ENCODE measurements at regions not wholly inside any gene's neighbourhood (a gene's known extent, or its start where the extent isn't known, plus 50 kb on each side); places are given as distances from the start of the nearest gene placed in this dataset.

DNA sequence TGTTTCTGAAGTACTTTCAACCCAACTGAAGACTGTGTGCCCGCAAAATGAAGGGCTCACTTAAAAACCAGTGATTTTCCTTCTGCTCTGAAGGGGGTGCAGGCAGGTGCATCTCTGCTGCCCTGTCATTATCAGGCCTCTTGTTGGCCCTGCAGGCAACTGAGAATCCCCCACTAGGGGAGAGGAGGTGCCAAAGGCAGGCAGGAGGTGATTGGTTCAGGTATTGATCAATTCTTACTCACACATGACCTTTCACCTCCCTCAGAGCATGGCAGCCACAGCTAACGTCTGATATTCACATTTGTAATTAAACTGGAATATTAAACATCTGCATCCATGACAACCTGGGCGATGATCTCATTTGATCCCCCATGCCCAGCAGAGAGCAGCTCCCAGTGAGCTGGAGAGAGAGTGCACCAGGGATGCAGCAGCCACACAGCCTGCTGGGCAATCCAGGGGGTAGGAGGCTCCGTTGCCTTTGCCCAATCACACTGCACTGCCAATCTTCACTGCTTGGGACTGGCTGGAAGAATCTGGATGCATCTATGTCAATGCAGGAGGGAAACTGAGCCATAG lies 267.9 kb upstream of the TSHZ3 start:
- no peak for TF ChIP-seq CTCF (IDR thresholded peaks at IDR 0.05)
- H3K9me3 Mint-ChIP-seq, result peaks cover 10% of the 10 kb centered on the region
- peaks cover 7% of the 10 kb centered on the region for H3K27me3 Mint-ChIP-seq (ENCODE audit: low read depth, poor library complexity)
- H3K36me3 Mint-ChIP-seq (ENCODE audit: low read depth), result no peaks in the 10 kb centered on the region
- no peaks in the 10 kb centered on the region for H3K4me1 Mint-ChIP-seq
- H3K27ac Mint-ChIP-seq, result no peak overlapping the region
- DNase-seq, result no peak
- no peak overlapping the region for H3K4me3 Mint-ChIP-seq

GRCh38 chr19:31625056-31625455 lies 275.8 kb upstream of the TSHZ3 start:
- no peak overlapping the region for H3K27ac Mint-ChIP-seq

DNA sequence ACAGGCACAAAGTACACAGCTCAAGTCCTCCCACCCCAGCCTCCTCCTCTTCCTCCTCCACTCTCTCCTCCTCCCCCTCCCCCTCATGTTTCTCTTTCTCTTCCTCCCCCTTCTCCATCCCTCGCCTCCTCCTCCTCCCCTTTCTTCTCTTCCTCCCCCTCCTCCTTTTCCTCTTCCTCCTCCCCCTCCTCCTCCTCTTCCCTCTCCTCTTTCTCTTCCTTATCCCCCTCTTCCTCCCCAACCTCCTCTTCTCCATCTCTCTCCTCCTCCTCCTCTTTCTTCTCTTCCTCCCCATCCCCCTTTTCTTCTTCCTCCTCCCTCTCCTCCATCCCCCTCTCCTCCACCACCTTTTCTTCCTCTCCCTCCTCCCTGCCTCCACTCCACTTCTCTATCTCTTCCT lies 276.3 kb upstream of the TSHZ3 start:
- Mint-ChIP-seq H3K27me3 (ENCODE audit: low read depth, poor library complexity) (peaks cover 24% of the 10 kb centered on the region), H3K36me3 (ENCODE audit: low read depth) (no peaks in the 10 kb centered on the region), H3K9me3 (peaks cover 14% of the 10 kb centered on the region), H3K27ac (no peak overlapping the region), H3K4me3 (no peak overlapping the region), H3K4me1 (peaks cover 18% of the 10 kb centered on the region)
- no peak for DNase-seq
- no peak for TF ChIP-seq CTCF (IDR thresholded peaks at IDR 0.05)

More at GRCh38 chr19:31625056-31625455, 275.8 kb upstream of the TSHZ3 start:
- DNase-seq, result no peak
- H3K27me3 Mint-ChIP-seq (ENCODE audit: low read depth, poor library complexity), result peaks cover 24% of the 10 kb centered on the region
- TF ChIP-seq CTCF (IDR thresholded peaks at IDR 0.05), result no peak
- H3K4me1 Mint-ChIP-seq, result peaks cover 18% of the 10 kb centered on the region
- H3K36me3 Mint-ChIP-seq (ENCODE audit: low read depth), result no peaks in the 10 kb centered on the region
- peaks cover 14% of the 10 kb centered on the region for H3K9me3 Mint-ChIP-seq
- no peak overlapping the region for H3K4me3 Mint-ChIP-seq

DNA sequence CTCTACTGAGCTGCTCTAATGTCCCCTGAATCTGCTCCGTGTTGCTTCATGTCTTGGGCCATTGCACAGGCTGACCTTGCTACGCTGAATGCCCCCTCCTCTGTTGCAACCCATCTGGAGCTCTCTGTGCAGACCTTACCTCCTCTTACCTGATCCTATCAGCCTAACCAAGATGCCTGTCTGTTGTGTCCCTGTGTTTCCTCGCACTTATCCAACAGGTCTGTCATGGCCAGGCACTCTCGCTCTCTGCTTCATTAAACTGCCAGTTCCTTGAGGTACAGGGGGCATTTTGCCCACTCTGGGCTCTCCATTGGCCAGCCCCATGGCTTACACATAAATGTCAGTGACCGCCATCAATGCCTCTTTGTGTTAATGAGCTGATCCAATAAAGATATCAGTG lies 277.7 kb upstream of the TSHZ3 start:
- DNase-seq, result no peak
- H3K36me3 Mint-ChIP-seq (ENCODE audit: low read depth), result no peaks in the 10 kb centered on the region
- no peak for TF ChIP-seq CTCF (IDR thresholded peaks at IDR 0.05)
- H3K27me3 Mint-ChIP-seq (ENCODE audit: low read depth, poor library complexity), result peaks cover 28% of the 10 kb centered on the region
- H3K4me3 Mint-ChIP-seq, result no peak overlapping the region
- H3K9me3 Mint-ChIP-seq, result peaks cover 6% of the 10 kb centered on the region
- H3K4me1 Mint-ChIP-seq, result peaks cover 18% of the 10 kb centered on the region
- no peak overlapping the region for H3K27ac Mint-ChIP-seq

DNA sequence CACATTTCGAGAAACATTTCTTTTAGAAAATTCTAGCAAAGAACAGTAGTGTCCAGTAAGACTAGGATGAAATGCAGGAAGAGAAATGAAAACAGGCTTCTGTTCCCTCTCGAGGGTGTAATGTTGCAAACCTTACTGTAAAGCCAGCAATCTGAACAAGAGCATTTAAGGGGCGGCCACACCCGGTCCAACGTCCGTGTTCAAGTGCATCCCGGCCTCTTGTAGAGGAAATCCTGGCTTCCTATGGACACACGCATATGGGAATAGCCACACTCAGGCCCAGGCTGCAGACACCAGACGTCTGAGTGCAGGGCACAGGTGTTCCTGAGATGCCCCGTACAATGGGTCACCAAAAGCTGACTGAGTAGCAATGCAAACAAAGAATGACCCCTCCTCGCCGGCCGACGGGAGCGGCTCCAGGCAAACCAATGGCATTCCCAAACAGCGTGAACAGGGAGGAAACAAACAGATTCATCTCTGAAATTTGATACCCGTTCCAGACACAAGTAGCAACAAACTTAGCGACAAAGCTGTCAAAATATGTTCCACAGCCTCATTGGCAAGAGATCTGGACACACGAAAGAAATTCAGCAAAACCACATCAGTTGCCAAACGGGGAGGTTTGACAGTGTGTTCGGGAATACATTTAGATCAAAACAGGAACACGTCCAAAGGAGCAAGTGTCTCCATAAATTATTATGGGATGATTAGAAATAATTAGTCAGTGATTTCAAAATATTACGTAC lies 278.6 kb upstream of the TSHZ3 start:
- H3K4me1 Mint-ChIP-seq, result peaks cover 18% of the 10 kb centered on the region
- no peaks in the 10 kb centered on the region for H3K9me3 Mint-ChIP-seq
- H3K27ac Mint-ChIP-seq, result no peak overlapping the region
- no peak for TF ChIP-seq CTCF (IDR thresholded peaks at IDR 0.05)
- H3K36me3 Mint-ChIP-seq (ENCODE audit: low read depth), result no peaks in the 10 kb centered on the region
- no peak overlapping the region for H3K4me3 Mint-ChIP-seq
- no peak for DNase-seq
- peaks cover 23% of the 10 kb centered on the region for H3K27me3 Mint-ChIP-seq (ENCODE audit: low read depth, poor library complexity)

Data from nephron progenitor cell (in vitro differentiated cells).